HG03575 (cell line): ENCODE measurements at regions not wholly inside any gene's neighbourhood (a gene's known extent, or its start where the extent isn't known, plus 50 kb on each side); places are given as distances from the start of the nearest gene placed in this dataset.

Experiments used
- ATAC-seq: cut with Tn5 transposase; IDR thresholded peaks from one replicate; pipeline ENCODE4 v1.9.1; 2021; ENCODE audit not compliant: unreplicated experiment, insufficient number of reproducible peaks, low FRiP score; ENCODE audit errors: extremely low read depth

DNA sequence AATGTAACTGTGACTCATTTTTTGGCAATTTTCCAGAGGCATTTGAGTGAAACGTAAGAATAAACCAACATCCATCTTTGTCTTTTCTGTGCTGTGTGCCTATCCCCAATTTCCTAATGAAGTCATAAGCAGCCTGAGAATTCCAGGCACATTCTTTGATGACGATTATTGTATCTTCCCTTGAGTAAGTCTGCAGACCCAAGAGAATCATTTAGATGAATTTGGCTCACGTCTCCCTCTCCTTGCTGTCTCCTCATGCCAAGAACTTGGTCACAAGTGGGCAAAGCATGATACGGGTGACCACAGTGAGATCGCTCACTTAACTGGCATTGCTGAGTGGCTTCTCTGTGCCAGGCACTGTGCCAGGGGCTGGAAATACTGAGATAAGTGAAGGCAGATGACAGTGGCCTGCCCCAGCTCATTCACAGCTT, 384.5 kb upstream of the IL12A start:
- no peak for ATAC-seq

DNA sequence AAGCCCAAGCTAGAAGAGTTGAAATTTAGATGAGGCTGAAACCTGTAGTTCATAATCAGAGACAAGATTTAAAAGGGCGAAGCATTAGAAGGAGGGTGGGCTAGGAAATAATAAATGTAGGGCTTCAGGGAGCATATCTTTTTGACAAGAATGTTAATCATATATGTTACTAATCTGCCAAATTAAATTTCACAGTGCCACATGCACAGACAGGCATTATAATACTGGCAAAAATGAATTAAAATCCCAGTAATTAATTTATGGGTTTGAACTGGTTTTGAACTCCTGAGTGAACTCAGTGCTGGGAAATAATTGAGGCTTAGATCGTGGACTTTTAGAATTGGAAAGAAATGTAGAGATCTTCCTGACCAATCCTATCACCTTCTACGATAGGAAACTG, 383.5 kb upstream of the IL12A start:
- no peak for ATAC-seq

DNA sequence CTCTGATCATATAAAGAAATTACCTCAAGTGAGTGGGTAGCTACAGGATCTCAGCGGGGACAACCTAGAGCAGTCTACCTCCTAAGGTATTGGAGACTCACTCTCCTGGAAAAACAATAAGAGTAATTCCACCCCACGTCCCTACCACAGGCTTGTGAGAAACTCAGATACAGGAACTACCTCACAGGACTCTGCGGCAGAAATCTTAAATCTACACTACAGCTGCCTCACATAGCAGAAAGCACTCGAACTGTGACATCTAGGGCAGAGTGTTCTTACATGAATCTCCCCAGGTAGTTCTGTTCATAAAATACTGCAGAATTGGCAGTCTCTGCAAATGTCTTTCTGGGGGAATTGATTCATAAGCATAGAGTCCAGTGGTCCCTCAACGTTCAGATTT, 382.9 kb upstream of the IL12A start:
- ATAC-seq, result no peak

DNA sequence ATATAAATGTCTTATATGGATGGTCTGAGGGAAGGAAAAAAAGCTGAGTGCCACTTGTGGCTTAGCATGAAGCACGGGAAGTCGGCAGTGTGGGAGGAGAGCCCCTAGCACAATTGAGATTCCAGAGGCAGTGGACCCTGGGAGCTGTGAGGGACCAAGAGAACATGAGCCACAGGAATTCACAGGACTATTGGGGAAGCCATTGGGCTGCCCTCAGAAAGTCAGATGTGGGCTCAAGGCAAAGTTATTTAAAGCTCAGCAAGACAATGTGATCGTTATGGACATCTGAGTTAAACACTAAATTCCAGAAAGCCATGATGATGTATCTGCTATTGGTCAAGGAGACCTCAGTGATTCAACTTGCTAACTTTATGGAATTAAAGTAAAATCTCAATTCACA, 380.8 kb upstream of the IL12A start:
- no peak for ATAC-seq

DNA sequence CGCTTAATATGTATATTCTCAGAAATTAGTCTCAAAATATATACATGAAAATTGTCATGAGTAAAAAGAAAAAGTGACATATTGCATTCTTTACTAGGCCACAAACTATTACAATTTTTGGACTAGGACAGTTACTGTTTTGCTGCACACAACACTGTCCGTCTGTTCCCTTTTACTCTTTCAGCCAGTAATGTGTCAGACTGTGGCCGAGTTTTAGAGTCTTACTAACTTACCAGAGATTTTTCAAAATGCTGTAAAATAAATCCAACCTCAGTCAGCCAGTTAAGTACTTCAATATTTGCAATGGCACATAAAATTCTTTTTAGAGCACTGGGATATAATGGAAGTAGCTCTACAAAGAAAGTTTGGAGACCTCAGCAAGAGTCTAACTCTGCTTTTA, 380.3 kb upstream of the IL12A start:
- ATAC-seq, result no peak

DNA sequence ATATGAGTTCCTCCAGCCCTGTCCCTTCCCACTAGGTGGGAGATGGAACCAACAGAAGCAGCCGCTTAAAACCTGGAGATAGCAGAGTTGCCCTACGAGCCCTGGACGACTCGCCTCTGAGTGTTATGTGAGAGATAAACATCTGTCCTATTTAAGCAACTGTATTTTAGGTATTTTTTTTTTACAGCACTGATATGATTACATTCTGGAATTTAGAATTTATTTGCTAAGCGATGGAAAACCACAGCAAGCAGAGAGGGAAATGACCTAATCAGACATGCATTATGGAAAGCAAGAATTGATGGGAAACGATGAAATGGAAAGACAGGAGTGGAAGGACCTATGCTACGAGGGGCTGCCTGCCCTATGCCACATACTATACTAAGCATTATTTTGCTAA, 379.0 kb upstream of the IL12A start:
- no peak for ATAC-seq

DNA sequence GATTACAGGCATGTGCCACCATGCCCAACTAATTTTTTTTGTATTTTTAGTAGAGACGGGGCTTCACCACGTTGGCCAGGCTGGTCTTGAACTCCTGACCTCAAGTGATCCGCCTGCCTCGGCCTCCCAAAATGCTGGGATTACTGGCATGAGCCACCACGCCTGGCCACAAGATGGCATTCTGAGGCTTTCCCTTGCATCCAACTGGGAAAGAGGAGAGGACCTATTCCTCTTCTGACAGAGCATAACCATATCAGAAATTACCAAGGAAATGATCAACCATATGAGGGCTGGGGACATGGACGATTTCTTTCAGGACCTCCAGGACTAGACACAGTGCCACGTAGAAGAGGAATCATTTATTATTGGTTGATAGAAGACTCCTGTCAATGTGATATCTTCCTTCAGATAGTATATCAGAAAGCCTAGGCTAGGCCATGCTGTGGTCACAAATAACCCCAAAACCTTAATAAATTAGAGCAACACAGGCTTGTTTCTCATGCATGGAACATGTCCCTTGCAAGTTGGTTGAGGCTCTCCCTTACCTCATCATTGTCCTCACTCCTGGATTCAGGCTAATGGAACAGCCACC, 372.3 kb upstream of the IL12A start:
- ATAC-seq, result no peak

DNA sequence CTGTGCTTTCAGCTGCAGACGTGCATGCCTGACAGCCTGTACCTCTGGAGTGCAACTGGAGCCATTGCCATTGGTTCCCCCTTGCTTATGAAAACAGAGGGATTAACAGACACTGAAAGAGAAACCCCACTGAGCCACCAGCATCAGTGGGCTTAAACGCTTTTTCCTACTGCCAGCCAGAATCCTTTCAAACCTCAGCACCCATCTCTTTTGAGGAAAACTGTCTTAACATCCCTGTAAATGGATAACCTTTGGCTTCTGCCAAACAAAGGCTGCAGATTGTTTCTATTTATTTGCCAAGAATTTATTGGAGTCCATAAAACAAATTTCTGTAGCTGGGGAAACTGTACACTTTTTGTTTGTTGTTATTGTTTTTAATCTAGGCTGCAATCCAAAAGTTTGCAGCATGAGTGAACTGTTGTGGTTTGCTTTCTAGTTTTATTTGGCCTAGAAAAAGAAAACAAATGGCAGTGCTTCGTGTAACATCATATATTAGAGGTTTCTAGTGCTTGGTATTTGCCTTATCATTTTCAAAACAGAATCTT, 369.2 kb upstream of the IL12A start:
- no peak for ATAC-seq

DNA sequence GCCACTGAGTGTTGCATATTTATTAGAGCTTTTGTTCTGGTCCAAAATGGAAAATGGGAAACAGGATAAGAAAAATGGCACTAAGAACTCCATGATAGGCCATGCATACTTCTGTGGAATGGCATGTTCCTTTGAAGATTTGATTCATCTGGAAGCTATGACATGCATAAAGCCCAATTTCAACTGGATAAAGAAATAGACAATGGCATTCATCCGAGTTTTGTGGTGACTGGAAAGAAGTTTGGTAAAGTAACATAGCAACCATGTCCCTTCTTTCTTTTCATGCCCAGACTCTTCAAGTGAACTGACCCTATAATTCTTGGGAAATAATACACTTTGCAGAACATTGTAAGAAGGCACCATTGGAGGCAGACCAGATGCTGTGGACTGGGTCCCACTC, 368.4 kb upstream of the IL12A start:
- ATAC-seq, result no peak

DNA sequence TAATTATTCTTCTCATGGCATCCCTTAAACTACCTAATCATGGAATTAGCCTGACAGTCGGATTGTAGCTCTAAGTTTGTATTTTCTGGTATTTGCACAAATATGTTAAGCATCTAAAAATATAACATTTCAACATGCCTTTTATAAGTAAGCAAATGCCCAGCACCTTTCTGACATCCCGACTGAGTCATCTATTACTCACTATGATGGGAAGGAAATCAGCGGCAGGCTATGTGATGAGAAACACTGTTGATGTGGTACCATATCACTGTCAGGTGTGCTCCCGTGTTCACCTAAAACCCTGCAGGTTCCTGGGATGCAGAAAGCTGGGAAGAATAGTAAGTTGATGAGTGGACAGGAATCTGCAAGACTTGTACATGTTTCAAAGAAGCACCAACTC, 367.8 kb upstream of the IL12A start:
- no peak for ATAC-seq

DNA sequence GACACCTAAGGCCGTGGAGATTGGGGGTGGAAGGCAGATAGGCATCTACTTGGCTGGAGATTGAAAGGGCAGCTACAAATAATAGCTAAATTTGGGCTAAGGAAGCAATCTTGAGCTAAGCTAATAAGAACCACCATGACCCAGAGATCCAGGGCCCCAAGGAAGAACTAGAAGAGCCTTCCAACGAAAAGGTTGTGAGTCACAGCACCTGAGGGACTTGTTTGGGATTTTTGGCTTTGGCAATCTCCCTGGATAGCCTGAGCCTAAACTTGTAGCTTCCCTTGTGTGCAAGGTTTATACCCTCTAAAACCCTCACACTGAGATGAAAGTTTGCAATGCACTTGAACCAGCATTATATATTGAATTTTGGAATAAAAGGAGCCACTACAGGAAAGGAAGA, 364.0 kb upstream of the IL12A start:
- no peak for ATAC-seq

DNA sequence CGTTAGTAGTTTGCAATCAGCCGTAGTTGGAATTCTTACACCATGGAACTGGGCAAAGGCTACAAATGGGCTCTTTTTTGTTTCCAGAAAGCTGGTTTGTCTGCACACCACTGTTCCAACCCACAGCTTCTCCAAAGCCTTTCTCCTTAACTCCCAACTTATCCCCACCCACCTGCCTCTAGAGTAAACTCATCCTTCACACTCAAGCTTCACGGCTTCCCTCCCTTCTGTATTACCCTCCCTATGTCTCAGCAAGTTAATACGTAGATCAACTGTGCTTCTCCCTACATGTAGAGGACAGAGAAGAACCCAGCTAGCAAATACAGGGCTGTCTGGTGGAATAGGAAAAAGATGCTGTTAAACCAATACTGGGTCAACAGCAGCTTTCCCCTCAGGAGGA, 363.0 kb upstream of the IL12A start:
- no peak for ATAC-seq

DNA sequence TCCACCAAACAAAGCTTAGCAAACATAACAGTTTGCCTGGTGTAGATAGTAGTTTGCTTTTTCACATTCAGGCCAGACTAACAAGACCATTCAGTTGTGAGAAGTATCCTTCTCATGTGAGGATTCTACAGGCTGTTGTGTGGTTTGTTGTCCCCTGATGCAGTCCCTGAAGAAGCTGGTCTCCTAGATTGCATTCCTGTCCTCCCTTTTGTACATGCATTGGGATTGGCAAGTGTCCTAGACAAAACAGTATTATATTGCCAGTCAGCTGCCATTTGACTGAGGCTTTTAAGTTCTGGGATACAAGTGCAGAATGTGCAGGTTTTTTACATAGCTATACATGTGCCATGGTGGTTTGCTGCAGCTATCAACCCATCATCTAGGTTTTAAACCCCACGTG, 362.0 kb upstream of the IL12A start:
- ATAC-seq, result no peak

DNA sequence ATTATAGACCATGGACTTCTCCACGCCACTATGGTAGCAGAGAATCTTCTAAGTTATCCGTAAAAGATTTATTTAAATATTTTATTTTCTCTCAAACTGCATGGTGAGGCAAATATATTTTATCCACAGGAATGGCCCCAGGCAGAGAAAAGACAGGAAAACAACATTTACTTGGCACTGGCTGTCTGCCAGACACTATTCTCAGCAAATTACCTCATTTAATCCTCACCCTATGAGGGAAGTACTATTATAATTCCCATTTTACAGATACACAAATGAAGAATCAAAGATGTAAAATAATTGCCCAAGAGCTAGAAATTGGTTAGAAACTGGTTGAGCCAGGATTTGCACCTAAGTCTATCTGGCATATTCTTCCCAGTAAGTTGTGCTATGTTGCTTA, 361.4 kb upstream of the IL12A start:
- ATAC-seq, result no peak

DNA sequence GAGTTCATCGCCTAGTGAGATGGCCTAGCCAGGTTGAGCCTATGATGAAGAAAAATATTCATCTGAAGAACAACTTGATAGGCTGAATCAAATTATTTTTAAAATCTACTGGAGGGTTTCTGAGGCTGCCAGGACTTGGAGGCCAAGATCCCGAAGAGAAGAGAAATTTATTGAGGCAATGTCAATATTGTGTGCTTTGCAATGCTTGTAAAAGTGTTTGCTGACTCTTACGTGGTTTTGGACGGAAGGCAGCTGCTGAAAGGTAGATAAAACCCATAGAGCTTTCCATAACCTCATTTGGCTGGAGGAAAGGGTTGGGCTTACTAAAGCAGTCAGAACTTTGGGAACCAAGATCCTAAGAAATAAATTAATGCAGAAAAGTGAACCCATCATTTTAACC, 361.0 kb upstream of the IL12A start:
- no peak for ATAC-seq

DNA sequence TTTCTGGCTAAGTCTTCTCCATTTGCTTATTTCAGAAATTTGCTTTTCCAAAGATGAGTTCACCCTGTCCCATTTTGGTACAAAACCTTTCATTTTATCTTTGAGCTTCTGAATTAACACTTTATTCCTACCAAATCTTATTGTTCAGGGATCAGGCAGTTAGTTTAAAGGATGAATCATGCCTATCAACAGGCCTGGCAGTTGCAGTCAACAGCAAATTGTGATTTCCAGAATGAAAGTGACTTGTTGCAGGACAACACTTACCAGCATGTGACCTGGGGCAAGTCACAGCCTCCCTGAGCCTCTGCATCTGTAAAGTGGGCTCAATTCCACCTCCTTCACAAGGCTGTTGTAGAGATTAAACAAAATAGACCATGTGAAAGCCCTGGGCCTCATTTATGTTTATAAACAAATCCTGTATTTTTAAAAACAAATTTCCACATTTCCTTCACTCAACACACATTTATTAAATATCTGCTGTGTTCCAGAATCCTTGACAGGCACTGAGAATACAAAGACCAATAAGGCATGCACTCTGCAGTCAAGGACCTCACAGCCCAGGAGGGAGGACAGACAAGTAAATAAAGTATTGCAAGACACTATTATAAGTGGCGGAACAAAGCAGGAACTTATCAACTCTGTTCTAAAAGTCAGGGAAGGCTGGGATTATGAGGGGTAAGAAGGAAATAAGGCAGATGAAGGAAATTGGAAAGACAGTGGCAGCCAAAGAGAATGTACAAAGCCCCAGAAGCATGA, 359.1 kb upstream of the IL12A start:
- no peak for ATAC-seq

DNA sequence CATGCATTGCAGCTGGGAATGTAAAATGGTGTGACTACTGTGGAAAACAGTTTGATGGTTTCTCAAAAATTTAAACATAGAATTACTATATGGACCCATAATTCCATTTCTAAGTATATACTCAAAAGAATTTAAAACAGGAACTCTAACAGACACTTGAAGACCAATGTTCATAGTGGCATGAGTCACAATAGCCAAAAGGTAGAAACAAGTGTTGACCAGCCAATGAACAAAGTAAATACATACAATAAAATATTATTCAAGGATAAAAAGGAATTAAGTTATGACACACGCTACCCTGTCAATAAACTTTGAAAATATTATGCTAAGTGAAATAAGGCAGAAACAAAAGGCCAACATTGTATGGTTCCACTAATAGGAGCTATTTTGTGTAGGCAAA, 357.4 kb upstream of the IL12A start:
- no peak for ATAC-seq

DNA sequence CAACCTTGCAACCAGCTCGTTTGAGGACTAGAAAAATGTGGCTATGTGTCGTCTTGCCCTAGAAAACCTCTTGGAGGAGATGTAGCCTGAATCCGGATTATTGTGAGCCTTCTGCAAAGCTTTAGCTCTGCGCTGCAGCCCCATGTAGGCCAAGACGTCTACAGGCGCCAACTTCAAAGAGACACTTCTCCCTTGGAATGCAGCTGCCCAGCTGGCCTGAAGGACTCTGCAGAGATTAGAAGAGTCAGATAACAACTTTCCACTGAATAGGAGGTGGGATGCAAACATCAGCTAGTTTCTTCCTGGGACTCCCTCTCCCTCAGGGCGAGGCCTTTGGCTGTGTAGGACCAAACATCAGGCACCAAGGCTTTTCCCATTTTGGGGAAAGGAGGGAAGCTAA, 356.5 kb upstream of the IL12A start:
- ATAC-seq, result no peak

DNA sequence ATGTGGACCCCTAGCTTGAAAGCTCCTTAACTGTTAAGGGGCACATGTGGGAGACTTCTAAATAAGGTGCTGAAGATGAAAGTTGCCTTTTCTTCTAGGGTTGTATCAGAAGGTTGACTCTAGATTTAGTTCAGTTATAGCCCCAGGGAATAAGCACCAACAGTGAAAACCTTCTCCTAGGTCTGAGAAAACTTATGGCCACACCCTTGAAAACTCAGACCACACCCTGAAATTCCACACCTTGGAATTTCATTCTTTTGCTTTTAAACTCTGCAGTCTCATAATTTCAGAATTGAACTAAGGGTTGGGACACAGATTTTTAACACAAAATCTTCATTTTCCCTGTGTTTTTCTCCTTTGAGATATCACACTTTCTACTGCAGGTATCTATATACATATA, 355.8 kb upstream of the IL12A start:
- no peak for ATAC-seq

DNA sequence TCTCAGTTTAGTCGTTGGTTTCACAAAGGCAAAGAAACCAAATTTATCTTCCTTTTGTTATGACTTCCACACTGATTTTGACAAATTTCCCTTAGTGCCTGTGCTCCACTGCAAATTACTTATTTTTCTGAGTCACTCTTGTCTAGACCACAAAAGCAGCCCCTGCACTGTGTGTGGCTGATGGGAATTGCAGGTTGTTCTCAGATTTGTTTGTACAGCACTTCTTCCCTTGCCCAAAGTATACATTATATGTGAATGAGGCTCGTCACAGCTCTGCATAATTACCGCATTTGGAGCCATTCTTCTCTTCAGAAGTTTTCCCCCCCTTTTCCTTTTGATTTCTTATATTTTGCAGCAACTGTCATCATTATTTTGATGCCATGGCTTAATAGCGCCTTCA, 354.2 kb upstream of the IL12A start:
- ATAC-seq, result no peak
